ENCODE measurements at regions not wholly inside any gene's neighbourhood (a gene's known extent, or its start where the extent isn't known, plus 50 kb on each side); places are given as distances from the start of the nearest gene placed in this dataset.
"Not testable (repeated sequence)": the region's sequence is repeated elsewhere in the genome, so short reads cannot be mapped to it uniquely, and the experiment has no call there.

- no peak for DNase-seq
Measured at GRCh38 chr2:192444286-192444838, 249.6 kb upstream of the TMEFF2 start.

GRCh38 chr2:192443831-192444230 lies 249.1 kb upstream of the TMEFF2 start:
- no peak for DNase-seq

DNA sequence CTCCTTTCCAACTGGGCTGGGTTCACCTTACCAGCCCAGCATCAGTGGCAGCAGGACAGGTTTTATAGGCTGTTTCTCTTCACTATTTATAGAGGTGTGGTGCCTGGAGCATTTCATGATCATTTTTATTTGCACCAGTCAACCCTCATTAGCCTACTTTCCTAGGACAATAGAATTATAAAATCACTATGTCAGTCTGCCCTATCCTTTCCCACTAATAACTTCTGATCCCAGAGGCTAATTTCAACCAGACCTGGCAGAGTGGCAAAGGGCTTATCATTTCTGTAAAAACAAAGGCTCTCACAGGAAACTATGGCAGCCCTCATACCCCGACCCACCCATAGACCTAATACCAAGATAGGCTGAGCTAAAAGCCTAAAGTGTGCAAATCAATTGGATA lies 243.5 kb upstream of the TMEFF2 start:
- no peak for DNase-seq

DNA sequence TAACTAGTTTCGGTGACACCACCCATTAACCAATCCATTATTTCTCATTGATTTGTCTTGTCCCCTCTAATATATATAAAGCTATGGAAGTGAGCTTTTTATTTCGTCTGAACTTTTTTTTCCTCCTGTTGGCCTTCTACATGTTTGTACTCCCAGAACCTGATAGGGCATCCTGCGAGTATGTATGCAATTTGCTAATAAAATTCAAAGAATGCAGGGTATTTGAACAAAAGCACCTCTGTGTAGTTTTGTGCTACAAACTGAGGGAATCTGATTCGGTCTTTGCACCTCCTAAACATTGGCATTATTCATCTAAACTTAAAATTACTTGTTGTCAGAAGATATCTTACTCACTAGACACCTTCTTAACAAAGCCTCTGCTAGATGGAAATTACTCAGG lies 242.9 kb upstream of the TMEFF2 start:
- no peak for DNase-seq

DNA sequence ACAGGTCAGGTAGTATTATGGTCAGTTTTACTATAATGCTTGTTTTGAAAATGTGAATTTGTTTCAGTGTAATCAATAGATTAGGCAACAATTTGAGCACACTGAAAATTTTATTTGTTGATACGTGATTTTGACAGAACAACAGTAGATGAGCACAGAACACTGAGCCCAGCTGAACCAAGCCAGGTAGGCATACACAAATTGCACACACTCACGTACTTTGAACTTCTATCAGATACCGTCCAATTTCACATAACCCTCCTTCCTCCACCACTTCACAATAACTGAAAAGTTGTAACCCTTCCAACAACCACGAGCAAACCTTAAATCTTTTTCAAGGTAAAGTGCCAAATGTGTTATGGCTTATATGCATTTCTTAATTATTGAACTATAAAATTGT lies 229.5 kb upstream of the TMEFF2 start:
- DNase-seq, result no peak

- no peak for DNase-seq
Measured at GRCh38 chr2:192419786-192420185, 225.1 kb upstream of the TMEFF2 start.

GRCh38 chr2:192416060-192416459 lies 221.3 kb upstream of the TMEFF2 start:
- no peak for DNase-seq

DNA sequence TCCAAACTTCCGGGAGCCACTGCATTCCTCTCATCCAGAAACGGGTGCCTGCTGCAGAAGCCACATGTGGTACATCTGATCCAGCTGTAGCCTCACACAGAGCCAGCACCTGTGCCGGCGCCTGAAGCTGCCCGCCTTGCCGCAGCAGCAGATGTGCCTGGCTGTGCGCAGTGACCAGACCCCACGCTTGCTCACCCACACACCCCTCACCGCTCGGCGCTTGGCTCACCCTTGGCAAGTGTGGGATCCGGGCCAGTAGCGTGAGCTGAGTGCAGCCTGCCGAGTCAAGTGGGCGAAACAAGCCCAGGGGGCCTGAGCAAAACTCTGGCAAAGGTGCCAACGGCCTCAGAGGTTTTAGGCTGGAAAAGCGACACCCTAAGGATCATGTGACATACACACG lies 220.1 kb upstream of the TMEFF2 start:
- no peak for DNase-seq

DNA sequence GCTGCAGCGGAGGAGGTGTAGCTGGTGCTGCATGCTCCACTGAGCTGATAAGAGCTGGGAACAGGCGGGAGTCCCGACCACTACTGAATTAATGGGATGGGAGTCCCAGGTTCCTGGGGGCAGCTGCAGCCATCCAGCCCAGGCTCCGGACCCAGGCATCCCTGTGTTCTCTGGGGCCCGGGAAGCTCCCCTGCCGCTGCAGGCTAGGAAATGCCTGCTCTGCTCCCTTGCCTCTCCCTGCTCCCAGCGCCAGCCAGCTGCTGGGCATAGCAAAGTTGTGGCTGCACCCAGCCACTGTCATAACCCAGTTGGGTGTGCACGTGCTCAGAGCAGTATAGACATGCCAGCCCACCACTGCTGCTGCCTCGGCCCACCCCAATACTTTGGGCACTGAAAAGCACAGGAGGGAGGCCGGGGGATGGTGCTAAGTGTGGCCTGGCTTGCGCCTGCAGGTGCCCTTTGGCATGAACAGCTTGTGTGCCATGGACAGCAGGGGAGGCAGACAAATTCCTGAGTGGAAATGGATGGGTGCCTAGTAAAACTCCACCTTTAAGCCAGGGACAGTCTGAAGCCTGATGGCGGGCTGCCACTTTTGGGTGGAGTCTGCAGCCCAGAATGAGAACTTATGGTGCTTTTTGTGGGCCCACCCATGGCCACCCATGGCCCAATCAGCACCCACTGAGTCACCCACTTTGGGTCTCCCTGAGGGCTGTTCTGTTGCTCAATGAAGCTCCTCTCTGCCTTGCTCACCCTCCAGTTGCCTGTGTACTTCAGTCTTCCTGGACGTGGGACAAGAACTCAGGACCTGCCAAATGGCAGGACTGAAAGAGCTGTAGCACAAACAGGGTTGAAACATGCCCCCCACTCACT lies 219.3 kb upstream of the TMEFF2 start:
- no peak for DNase-seq

GRCh38 chr2:192412866-192413265 lies 218.1 kb upstream of the TMEFF2 start:
- DNase-seq, result not testable (repeated sequence)

DNA sequence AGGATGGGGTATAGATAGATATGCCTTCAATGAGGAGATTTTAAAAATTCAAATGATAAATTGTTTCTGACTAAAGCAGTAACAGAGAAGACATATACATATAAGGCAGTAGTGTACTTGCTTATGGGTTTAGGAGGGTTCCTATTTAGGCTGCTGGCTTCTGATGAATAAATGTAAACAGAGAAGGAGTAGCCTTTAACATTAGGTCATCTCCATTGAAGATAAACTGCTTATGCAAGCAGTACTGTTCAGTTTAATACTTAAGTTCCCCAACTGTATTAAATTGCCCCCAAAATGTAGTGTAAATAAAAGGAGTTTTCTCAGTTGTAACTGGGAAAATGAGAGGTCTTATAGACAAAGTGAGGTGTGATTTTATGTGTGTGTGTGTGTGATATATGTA lies 217.7 kb upstream of the TMEFF2 start:
- no peak for DNase-seq

- no peak for DNase-seq
Measured at GRCh38 chr2:192411755-192412154, 217.0 kb upstream of the TMEFF2 start.

DNA sequence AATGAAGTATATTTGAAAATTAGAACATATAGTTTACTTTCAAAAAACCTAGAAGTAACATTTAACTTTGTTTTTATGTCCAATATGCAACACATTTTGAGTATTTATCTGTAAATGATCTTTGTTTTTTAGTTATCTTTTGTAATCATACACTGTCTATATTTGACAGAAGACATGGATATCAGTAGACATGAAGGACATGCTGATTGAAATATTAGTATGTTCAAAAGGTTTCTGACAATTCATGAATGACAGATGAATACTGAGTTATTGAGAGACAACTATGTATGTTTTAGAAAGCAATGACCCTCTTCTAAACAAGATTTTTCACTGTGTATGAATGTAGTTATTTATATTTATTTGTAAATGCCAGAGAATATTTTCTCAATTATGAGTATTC lies 215.6 kb upstream of the TMEFF2 start:
- no peak for DNase-seq

- DNase-seq, result no peak
Measured at GRCh38 chr2:192407692-192408091, 213.0 kb upstream of the TMEFF2 start.

- DNase-seq, result no peak
Measured at GRCh38 chr2:192398236-192398635, 203.5 kb upstream of the TMEFF2 start.

DNA sequence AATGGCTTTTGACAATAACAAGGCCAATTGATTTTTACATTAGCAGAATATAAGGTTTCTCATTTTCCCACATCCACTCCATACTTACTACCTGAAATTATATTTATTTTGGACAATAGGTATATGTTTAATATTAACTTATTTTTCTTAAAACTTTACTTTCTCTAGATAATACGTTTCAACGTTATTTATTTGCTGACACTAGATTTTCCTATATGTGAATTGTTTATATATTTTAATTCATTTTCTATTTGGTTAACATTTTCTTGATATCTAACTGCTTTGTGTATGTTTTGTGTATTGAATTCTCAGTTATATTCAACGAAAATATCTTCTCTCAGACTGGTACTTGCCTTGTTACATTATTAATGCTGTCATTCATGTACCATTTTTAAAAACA lies 199.9 kb upstream of the TMEFF2 start:
- DNase-seq, result no peak

GRCh38 chr2:192391041-192391440 lies 196.3 kb upstream of the TMEFF2 start:
- DNase-seq, result no peak

DNA sequence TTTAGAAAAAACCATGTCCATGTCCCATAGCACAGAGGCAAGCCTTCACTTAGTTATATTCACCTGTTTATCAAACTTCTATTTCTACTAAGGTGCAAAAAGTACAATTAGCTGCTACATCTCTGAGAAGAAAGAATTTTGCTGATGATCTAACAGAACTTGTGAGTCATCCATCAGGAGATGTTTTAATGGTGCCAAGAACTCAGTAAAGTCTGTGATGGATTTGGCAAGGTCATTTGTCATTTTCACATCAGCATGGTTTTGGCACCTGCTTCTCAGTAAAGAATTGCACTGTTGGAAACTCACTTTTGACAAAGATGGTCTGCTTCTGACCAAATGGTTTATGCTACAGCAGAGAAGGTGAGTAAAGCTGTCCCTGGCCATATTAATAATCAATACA lies 195.7 kb upstream of the TMEFF2 start:
- DNase-seq, result no peak

DNA sequence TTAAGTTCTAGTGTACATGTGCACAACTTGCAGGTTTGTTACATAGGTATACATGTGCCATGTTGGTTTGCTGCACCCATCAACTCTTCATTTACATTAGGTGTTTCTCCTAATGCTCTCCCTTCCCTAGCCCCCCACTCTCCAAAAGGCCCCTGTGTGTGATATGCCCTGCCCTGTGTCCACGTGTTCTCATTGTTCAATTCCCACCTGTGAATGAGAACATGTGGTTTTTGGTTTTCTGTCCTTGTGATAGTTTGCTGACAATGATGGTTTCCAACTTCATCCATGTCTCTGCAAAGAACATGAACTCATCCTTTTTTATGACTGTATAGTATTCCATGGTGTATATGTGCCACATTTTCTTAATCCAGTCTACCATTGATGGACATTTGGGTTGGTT lies 189.5 kb upstream of the TMEFF2 start:
- not testable (repeated sequence) for DNase-seq

GRCh38 chr2:192381082-192381481 lies 186.3 kb upstream of the TMEFF2 start:
- no peak for DNase-seq

GRCh38 chr2:192379736-192380135 lies 185.0 kb upstream of the TMEFF2 start:
- no peak for DNase-seq

DNA sequence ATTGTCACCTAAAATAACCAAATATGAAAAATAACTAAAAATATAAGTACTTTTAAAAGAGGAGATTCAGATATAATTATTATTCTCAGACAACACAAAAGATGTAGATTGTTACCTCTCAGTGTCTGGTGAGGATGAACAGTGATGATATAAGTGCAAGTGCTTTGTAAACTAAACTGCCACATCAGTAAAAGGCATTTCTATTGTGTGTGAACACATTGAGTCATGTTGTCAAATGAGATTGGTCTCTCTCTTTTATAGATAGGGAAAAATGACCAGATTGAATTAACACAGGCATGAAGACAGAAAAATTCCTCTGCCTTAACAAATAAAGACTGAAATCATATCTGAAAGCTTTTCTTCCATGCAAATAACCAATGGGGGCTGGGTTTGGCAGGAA lies 182.4 kb upstream of the TMEFF2 start:
- no peak for DNase-seq

GRCh38 chr2:192373754-192374153 lies 179.0 kb upstream of the TMEFF2 start:
- DNase-seq, result no peak

- no peak for DNase-seq
Measured at GRCh38 chr2:192373221-192373620, 178.5 kb upstream of the TMEFF2 start.

DNA sequence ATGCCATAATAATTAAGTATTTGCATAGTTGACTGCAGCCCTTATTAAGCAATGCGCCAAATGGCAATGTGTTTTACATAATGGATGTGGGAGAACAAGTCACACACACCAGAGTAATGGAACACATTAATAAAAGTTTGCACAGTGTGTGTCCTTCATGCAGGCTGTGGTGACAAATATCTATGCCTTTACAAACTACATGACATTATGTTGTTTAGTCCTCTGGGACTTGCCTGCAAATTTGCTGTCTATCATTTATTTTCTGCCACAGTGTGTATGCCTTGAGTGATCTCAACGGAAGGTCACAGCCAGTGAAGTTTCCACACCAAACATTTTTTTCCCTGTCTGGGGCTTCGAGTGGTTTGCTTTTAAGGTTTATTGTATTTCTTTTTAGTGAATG lies 175.2 kb upstream of the TMEFF2 start:
- DNase-seq, result no peak

All from activated CD8-positive, alpha-beta memory T cell treated with anti-CD3 and anti-CD28 coated beads for 24 hours (primary cell).